GM12874 (cell line): ENCODE measurements at regions not wholly inside any gene's neighbourhood (a gene's known extent, or its start where the extent isn't known, plus 50 kb on each side); places are given as distances from the start of the nearest gene placed in this dataset.

Source experiments
- CTCF ChIP-seq: IDR thresholded peaks from 2 replicates; pipeline ENCODE4 v1.5.1; 2011; ENCODE audit warnings: low read depth, mild to moderate bottlenecking, control low read depth, low read length, moderate library complexity; ENCODE audit not compliant: insufficient read depth

GRCh38 chr6:100305209-100305869 lies 159.4 kb downstream of the SIM1 start:
- no peak for TF ChIP-seq CTCF

- TF ChIP-seq CTCF = no peak
These were observed 160.1 kb downstream of the SIM1 start for GRCh38 chr6:100304575-100304974.

- TF ChIP-seq CTCF = no peak
These were observed 163.0 kb downstream of the SIM1 start for GRCh38 chr6:100301731-100302130.

- no peak for TF ChIP-seq CTCF
These were observed 164.4 kb downstream of the SIM1 start for GRCh38 chr6:100300221-100300736.

- no peak for TF ChIP-seq CTCF
These were observed 167.7 kb downstream of the SIM1 start for GRCh38 chr6:100296810-100297544.

- TF ChIP-seq CTCF = no peak
These were observed 175.4 kb downstream of the SIM1 start for GRCh38 chr6:100289285-100289684.

- TF ChIP-seq CTCF = no peak
These were observed 176.4 kb downstream of the SIM1 start for GRCh38 chr6:100288311-100288710.
